DND-41 (cell line): ENCODE measurements at regions not wholly inside any gene's neighbourhood (a gene's known extent, or its start where the extent isn't known, plus 50 kb on each side); places are given as distances from the start of the nearest gene placed in this dataset.

Source experiments
- ATAC-seq: fragments of 200-7000 bp; cut with Tn5 transposase; 3 replicates; pipeline ENCODE4 v1.9.1; 2021; ENCODE audit warnings: low read depth; ENCODE audit not compliant: insufficient read depth
- DNase-seq: peaks from one replicate; pipeline ENCODE4 v3.0.0-alpha.2; 2020
- H2AFZ ChIP-seq: 2 replicates; pipeline ENCODE4 v1.6.0; 2012; ENCODE audit warnings: low read depth, low read length
- H3K27ac ChIP-seq: 2 replicates; pipeline ENCODE4 v1.5.1; 2012; ENCODE audit warnings: low read length, inconsistent platforms
- H3K27me3 ChIP-seq: fragments of 200-600 bp; sonication (generic); 2 replicates; pipeline ENCODE4 v1.6.0; 2012; ENCODE audit warnings: low read length, mild to moderate bottlenecking, inconsistent platforms; ENCODE audit not compliant: insufficient read depth, poor library complexity
- H3K36me3 ChIP-seq: 2 replicates; pipeline ENCODE4 v1.5.1; 2012; ENCODE audit warnings: low read length, inconsistent platforms; ENCODE audit not compliant: insufficient read depth
- H3K4me1 ChIP-seq: 2 replicates; pipeline ENCODE4 v1.5.1; 2012; ENCODE audit warnings: mild to moderate bottlenecking, low read length; ENCODE audit not compliant: insufficient read depth
- H3K4me2 ChIP-seq: 2 replicates; pipeline ENCODE4 v1.6.0; 2012; ENCODE audit warnings: mild to moderate bottlenecking, moderate library complexity, low read length, inconsistent platforms; ENCODE audit not compliant: insufficient read depth
- H3K4me3 ChIP-seq, 2 experiments: fragments of 200-600 bp in 1 of 2; shearing (Covaris generic) in 1 of 2; 2 replicates each; pipeline ENCODE4 v1.5.1; 2012 to 2016; ENCODE audit warnings: inconsistent platforms in 2 of 2, low read length in 2 of 2, mild to moderate bottlenecking in 2 of 2, low read depth in 1 of 2, moderate library complexity in 1 of 2
- H3K79me2 ChIP-seq: 2 replicates; pipeline ENCODE4 v1.6.0; 2012; ENCODE audit warnings: low read length, inconsistent platforms; ENCODE audit not compliant: insufficient read depth
- H3K9ac ChIP-seq: 2 replicates; pipeline ENCODE4 v1.6.0; 2012; ENCODE audit warnings: low read depth, mild to moderate bottlenecking, inconsistent platforms, low read length, moderate library complexity
- H3K9me3 ChIP-seq: 2 replicates; pipeline ENCODE4 v1.5.1; 2012; ENCODE audit warnings: low read length, moderate library complexity, mild to moderate bottlenecking, inconsistent platforms; ENCODE audit not compliant: insufficient read depth, severe bottlenecking
- H4K20me1 ChIP-seq: 2 replicates; pipeline ENCODE4 v1.6.0; 2012; ENCODE audit warnings: low read length; ENCODE audit not compliant: insufficient read depth
- EZH2 ChIP-seq: IDR thresholded peaks from 3 replicates; pipeline ENCODE4 v1.6.1; 2012; ENCODE audit warnings: borderline replicate concordance, low read depth, mild to moderate bottlenecking, moderate library complexity, low read length, inconsistent platforms; ENCODE audit not compliant: severe bottlenecking
- TF ChIP-seq, protein P1 (sequence below): IDR thresholded peaks from 2 replicates; pipeline ENCODE4 v1.5.1; 2012; ENCODE audit warnings: borderline replicate concordance, low read length, moderate library complexity, mild to moderate bottlenecking; ENCODE audit not compliant: poor library complexity, severe bottlenecking; ENCODE audit errors: extremely low read depth

DNA sequence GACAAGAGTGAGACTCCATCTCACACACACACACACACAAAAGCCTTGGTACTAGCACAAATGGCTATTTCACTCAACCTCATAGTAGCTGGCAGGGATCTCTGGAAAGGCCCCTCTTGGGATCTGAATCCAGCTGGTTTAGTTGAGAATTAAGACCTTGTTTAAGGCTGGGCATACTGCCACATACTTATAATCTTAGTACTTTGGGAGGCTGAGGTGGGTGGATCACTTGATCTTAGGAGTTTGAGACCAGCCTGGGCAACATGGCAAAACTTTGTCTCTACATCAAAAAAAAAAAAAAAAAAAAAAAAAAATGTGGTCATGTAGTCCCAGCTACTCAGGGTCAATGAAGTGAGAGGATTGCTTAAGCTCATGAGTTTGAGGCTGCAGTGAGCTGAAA is 628.3 kb downstream of the MMUT start:
- no peaks in the 10 kb centered on the region for H3K27me3 ChIP-seq
- no peak overlapping the region for H3K27ac ChIP-seq
- H3K9me3 ChIP-seq: no peaks in the 10 kb centered on the region
- H4K20me1 ChIP-seq: no peaks in the 10 kb centered on the region
- TF ChIP-seq EZH2: no peak
- TF ChIP-seq, protein P1, sequence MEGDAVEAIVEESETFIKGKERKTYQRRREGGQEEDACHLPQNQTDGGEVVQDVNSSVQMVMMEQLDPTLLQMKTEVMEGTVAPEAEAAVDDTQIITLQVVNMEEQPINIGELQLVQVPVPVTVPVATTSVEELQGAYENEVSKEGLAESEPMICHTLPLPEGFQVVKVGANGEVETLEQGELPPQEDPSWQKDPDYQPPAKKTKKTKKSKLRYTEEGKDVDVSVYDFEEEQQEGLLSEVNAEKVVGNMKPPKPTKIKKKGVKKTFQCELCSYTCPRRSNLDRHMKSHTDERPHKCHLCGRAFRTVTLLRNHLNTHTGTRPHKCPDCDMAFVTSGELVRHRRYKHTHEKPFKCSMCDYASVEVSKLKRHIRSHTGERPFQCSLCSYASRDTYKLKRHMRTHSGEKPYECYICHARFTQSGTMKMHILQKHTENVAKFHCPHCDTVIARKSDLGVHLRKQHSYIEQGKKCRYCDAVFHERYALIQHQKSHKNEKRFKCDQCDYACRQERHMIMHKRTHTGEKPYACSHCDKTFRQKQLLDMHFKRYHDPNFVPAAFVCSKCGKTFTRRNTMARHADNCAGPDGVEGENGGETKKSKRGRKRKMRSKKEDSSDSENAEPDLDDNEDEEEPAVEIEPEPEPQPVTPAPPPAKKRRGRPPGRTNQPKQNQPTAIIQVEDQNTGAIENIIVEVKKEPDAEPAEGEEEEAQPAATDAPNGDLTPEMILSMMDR: no peak
- DNase-seq: no peak
- H3K79me2 ChIP-seq: no peaks in the 10 kb centered on the region
- no peak overlapping the region for H3K9ac ChIP-seq
- H3K4me3 ChIP-seq: no peak overlapping the region
- no peak for ATAC-seq
- H3K4me2 ChIP-seq: no peak overlapping the region
- no peak overlapping the region for H2AFZ ChIP-seq
- H3K4me1 ChIP-seq: no peaks in the 10 kb centered on the region
- H3K36me3 ChIP-seq: no peaks in the 10 kb centered on the region

DNA sequence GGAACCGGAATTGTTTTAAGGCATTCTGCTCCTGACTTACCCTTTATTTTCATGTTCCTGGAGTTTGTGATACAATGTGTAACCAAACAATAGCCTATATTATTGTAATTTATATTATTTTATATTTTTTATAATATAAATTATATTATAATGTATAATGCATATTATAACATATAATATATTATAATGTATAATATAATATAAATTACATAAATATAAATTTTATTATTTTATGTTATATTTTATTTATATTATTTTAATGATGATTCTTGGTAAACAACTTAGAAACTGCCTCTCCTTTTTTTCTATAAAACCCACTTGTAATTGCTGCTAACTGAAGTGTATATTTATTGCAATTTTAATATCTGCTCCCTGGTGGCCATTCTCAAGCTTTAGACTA is 629.1 kb downstream of the MMUT start:
- Histone ChIP-seq H3K9me3 (no peaks in the 10 kb centered on the region), H2AFZ (no peak overlapping the region), H3K4me2 (no peak overlapping the region), H3K36me3 (no peaks in the 10 kb centered on the region), H3K79me2 (no peaks in the 10 kb centered on the region), H3K4me1 (no peaks in the 10 kb centered on the region), H4K20me1 (no peaks in the 10 kb centered on the region), H3K4me3 (no peak overlapping the region), H3K9ac (no peak overlapping the region), H3K27ac (no peak overlapping the region), H3K27me3 (no peaks in the 10 kb centered on the region)
- no peak for TF ChIP-seq EZH2
- TF ChIP-seq, protein P1: no peak
- ATAC-seq: no peak
- no peak for DNase-seq

DNA sequence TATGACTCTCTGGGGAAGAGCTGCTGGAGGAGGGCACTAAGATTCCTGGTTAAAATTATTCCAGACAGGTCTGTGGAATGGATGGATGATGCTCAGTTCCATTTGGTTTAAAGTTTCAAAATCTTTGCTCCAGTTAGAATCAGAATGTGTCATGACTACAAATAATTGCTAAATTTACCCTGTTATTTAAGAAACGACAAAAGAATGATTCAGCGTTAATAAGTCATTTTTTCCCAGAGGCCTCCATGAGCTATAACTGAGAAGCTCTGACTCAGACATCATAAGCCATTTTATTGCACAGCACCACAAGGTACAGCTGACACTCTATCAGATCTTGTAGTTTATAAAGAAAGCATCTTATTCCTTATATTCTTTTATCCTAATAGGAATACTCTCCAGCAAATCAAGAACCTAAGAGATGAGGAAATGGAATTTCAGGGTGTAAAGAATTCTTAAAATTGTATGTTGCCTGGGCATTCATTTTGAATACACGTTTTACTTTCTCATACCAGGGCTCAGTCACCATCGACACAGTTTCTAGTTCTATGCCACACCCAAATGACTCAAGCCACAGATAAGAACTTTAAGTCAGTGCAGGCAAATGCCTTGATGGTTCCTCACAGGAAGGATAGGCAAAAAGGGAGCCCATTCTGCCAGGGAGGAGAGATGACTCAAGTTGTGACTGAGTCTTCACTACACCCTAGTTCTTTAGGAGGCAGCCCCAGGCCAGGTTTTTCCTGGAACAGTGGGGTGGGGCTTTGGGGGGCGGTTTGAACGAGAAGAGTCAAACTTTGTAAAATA is 636.0 kb downstream of the MMUT start:
- Histone ChIP-seq H3K4me1 (no peaks in the 10 kb centered on the region), H3K27ac (no peak overlapping the region), H3K4me3 (no peak overlapping the region), H3K4me2 (no peak overlapping the region), H3K79me2 (no peaks in the 10 kb centered on the region), H4K20me1 (no peaks in the 10 kb centered on the region), H3K9ac (no peak overlapping the region), H3K27me3 (no peaks in the 10 kb centered on the region), H3K36me3 (no peaks in the 10 kb centered on the region), H2AFZ (no peak overlapping the region), H3K9me3 (no peaks in the 10 kb centered on the region)
- no peak for ATAC-seq
- no peak for DNase-seq
- TF ChIP-seq EZH2: no peak
- TF ChIP-seq, protein P1: no peak

DNA sequence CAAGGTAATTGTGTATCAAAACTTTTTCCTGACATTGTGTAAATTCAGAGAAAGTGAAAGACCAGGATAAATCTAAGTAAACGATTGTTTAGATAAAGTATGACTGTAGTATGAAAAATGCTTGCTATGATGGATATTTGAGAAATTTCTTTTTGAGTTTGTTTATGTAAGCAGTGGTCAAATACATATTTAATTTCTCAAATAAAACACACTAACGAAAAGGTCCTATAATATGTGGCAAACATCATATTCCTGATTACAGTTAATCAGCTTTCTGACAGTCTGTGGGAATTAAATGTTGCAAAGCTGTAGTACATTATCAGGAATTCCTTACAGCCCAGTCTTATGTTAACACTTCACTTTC is 636.9 kb downstream of the MMUT start:
- no peak for TF ChIP-seq EZH2
- TF ChIP-seq, protein P1: no peak
- H4K20me1 ChIP-seq: no peaks in the 10 kb centered on the region
- DNase-seq (no peak), ATAC-seq (no peak)
- H3K4me2 ChIP-seq: no peak overlapping the region
- H3K4me1 ChIP-seq: no peaks in the 10 kb centered on the region
- no peak overlapping the region for H2AFZ ChIP-seq
- no peak overlapping the region for H3K4me3 ChIP-seq
- H3K9ac ChIP-seq: no peak overlapping the region
- no peaks in the 10 kb centered on the region for H3K79me2 ChIP-seq
- H3K27ac ChIP-seq: no peak overlapping the region
- no peaks in the 10 kb centered on the region for H3K27me3 ChIP-seq
- no peaks in the 10 kb centered on the region for H3K9me3 ChIP-seq
- no peaks in the 10 kb centered on the region for H3K36me3 ChIP-seq
